Stimulated activated naive CD8-positive, alpha-beta T cell treated with anti-CD3 and anti-CD28 coated beads, Interleukin-15, amount 100 ng/mL, for 72 hours (primary cell): ENCODE measurements at regions not wholly inside any gene's neighbourhood (a gene's known extent, or its start where the extent isn't known, plus 50 kb on each side); places are given as distances from the start of the nearest gene placed in this dataset.
"Not testable (repeated sequence)": the region's sequence is repeated elsewhere in the genome, so short reads cannot be mapped to it uniquely, and the experiment has no call there.

ENCODE experiments used
- ATAC-seq: fragments of 150-1000 bp; cut with Tn5 transposase; 2 replicates; pipeline ENCODE4 v1.10.0; 2021; ENCODE audit warnings: mild to moderate bottlenecking, moderate library complexity
- DNase-seq, 2 donors: peaks; one replicate each; pipeline ENCODE4 v3.0.0; 2021 to 2022
- H3K27ac Mint-ChIP-seq, 2 donors: one replicate each; pipeline ENCODE4 v1.8.0; 2022; ENCODE audit warnings: mild to moderate bottlenecking in 2 of 2, mixed read lengths in 2 of 2, moderate library complexity in 2 of 2
- H3K27me3 Mint-ChIP-seq: one replicate; pipeline ENCODE4 v1.8.0; 2022; ENCODE audit warnings: mixed read lengths
- H3K4me1 Mint-ChIP-seq: one replicate; pipeline ENCODE4 v1.8.0; 2022; ENCODE audit warnings: mild to moderate bottlenecking, mixed read lengths
- H3K4me3 Mint-ChIP-seq, 2 donors: one replicate each; pipeline ENCODE4 v1.8.0; 2022; ENCODE audit warnings: mild to moderate bottlenecking in 2 of 2, mixed read lengths in 2 of 2, moderate library complexity in 1 of 2
- H3K9me3 Mint-ChIP-seq, 2 donors: one replicate each; pipeline ENCODE4 v1.8.0; 2022; ENCODE audit warnings: mixed read lengths in 2 of 2

GRCh38 chr2:107545851-107546250 lies 280.8 kb upstream of the RGPD4 start:
- H3K27ac Mint-ChIP-seq, result no peak overlapping the region
- H3K9me3 Mint-ChIP-seq, result no peaks in the 10 kb centered on the region
- DNase-seq, result no peak
- ATAC-seq, result no peak
- no peaks in the 10 kb centered on the region for H3K27me3 Mint-ChIP-seq
- H3K4me3 Mint-ChIP-seq, result no peak overlapping the region
- H3K4me1 Mint-ChIP-seq, result no peaks in the 10 kb centered on the region

GRCh38 chr2:107548216-107548615 lies 278.5 kb upstream of the RGPD4 start:
- no peak for ATAC-seq
- Mint-ChIP-seq H3K27me3 (no peaks in the 10 kb centered on the region), H3K4me3 (no peak overlapping the region)

GRCh38 chr2:107553046-107553445 lies 273.6 kb upstream of the RGPD4 start:
- no peak overlapping the region for H3K27ac Mint-ChIP-seq
- DNase-seq (no peak), ATAC-seq (no peak)
- H3K4me3 Mint-ChIP-seq, result no peak overlapping the region
- H3K9me3 Mint-ChIP-seq, result peaks cover 10 to 22% of the 10 kb centered on the region in 2 donors
- H3K4me1 Mint-ChIP-seq, result no peaks in the 10 kb centered on the region
- H3K27me3 Mint-ChIP-seq, result no peaks in the 10 kb centered on the region

More at GRCh38 chr2:107548216-107548615, 278.5 kb upstream of the RGPD4 start:
- Mint-ChIP-seq H3K9me3 (no peaks in the 10 kb centered on the region), H3K4me1 (no peaks in the 10 kb centered on the region), H3K27ac (no peak overlapping the region)
- DNase-seq, result no peak

- DNase-seq (no peak), ATAC-seq (no peak)
- peaks cover 10 to 25% of the 10 kb centered on the region in 2 donors for H3K9me3 Mint-ChIP-seq
- H3K4me3 Mint-ChIP-seq, result no peak overlapping the region
- H3K27me3 Mint-ChIP-seq, result no peaks in the 10 kb centered on the region
- no peaks in the 10 kb centered on the region for H3K4me1 Mint-ChIP-seq
- H3K27ac Mint-ChIP-seq, result no peak overlapping the region
These were observed 273.2 kb upstream of the RGPD4 start for GRCh38 chr2:107553539-107553938.

- no peak overlapping the region for H3K4me3 Mint-ChIP-seq
- peaks cover 10 to 34% of the 10 kb centered on the region in 2 donors for H3K9me3 Mint-ChIP-seq
- ATAC-seq, result no peak
These were observed 270.6 kb upstream of the RGPD4 start for GRCh38 chr2:107556038-107556627.

GRCh38 chr2:107558295-107558694 lies 268.4 kb upstream of the RGPD4 start:
- ATAC-seq, result no peak
- no peaks in the 10 kb centered on the region for H3K4me1 Mint-ChIP-seq
- H3K9me3 Mint-ChIP-seq, result peaks cover 10 to 34% of the 10 kb centered on the region in 2 donors
- no peaks in the 10 kb centered on the region for H3K27me3 Mint-ChIP-seq
- no peak for DNase-seq
- no peak overlapping the region for H3K27ac Mint-ChIP-seq
- H3K4me3 Mint-ChIP-seq, result no peak overlapping the region

More at GRCh38 chr2:107556038-107556627, 270.6 kb upstream of the RGPD4 start:
- Mint-ChIP-seq H3K27me3 (no peaks in the 10 kb centered on the region), H3K4me1 (no peaks in the 10 kb centered on the region), H3K27ac (no peak overlapping the region)
- DNase-seq, result no peak

GRCh38 chr2:107569496-107569895 lies 257.2 kb upstream of the RGPD4 start:
- no peak overlapping the region for H3K27ac Mint-ChIP-seq
- peaks cover 0 to 7% of the 10 kb centered on the region in 2 donors for H3K9me3 Mint-ChIP-seq
- no peak overlapping the region for H3K4me3 Mint-ChIP-seq
- no peaks in the 10 kb centered on the region for H3K4me1 Mint-ChIP-seq
- H3K27me3 Mint-ChIP-seq, result no peaks in the 10 kb centered on the region
- DNase-seq (no peak), ATAC-seq (no peak)

- ATAC-seq (no peak), DNase-seq (no peak)
- H3K4me3 Mint-ChIP-seq, result no peak overlapping the region
- H3K9me3 Mint-ChIP-seq, result peaks cover 0 to 7% of the 10 kb centered on the region in 2 donors
- H3K4me1 Mint-ChIP-seq, result no peaks in the 10 kb centered on the region
- no peaks in the 10 kb centered on the region for H3K27me3 Mint-ChIP-seq
- H3K27ac Mint-ChIP-seq, result no peak overlapping the region
These were observed 255.8 kb upstream of the RGPD4 start for GRCh38 chr2:107570876-107571275.

- not testable (repeated sequence) for H3K9me3 Mint-ChIP-seq, H3K27ac Mint-ChIP-seq
These were observed 253.8 kb upstream of the RGPD4 start for GRCh38 chr2:107572890-107573289.

GRCh38 chr2:107576991-107577390 lies 249.7 kb upstream of the RGPD4 start:
- no peak for ATAC-seq
- peaks cover 0 to 7% of the 10 kb centered on the region in 2 donors for H3K9me3 Mint-ChIP-seq

More at GRCh38 chr2:107572890-107573289, 253.8 kb upstream of the RGPD4 start:
- not testable (repeated sequence) for DNase-seq, ATAC-seq, H3K4me1 Mint-ChIP-seq, H3K27me3 Mint-ChIP-seq, H3K4me3 Mint-ChIP-seq

GRCh38 chr2:107582487-107582886 lies 244.2 kb upstream of the RGPD4 start:
- ATAC-seq (no peak), DNase-seq (no peak)
- Mint-ChIP-seq H3K27ac (no peak overlapping the region), H3K9me3 (peaks cover 8 to 24% of the 10 kb centered on the region in 2 donors), H3K4me1 (no peaks in the 10 kb centered on the region), H3K27me3 (no peaks in the 10 kb centered on the region), H3K4me3 (no peak overlapping the region)

More at GRCh38 chr2:107576991-107577390, 249.7 kb upstream of the RGPD4 start:
- Mint-ChIP-seq H3K4me1 (no peaks in the 10 kb centered on the region), H3K4me3 (no peak overlapping the region), H3K27me3 (no peaks in the 10 kb centered on the region), H3K27ac (no peak overlapping the region)
- no peak for DNase-seq

GRCh38 chr2:107584577-107584976 lies 242.1 kb upstream of the RGPD4 start:
- Mint-ChIP-seq H3K4me1 (no peaks in the 10 kb centered on the region), H3K9me3 (peaks cover 8 to 24% of the 10 kb centered on the region in 2 donors), H3K27me3 (no peaks in the 10 kb centered on the region), H3K4me3 (no peak overlapping the region), H3K27ac (no peak overlapping the region)
- DNase-seq (no peak), ATAC-seq (no peak)

GRCh38 chr2:107585851-107586250 lies 240.8 kb upstream of the RGPD4 start:
- no peak for DNase-seq
- Mint-ChIP-seq H3K4me1 (no peaks in the 10 kb centered on the region), H3K9me3 (peaks cover 8 to 24% of the 10 kb centered on the region in 2 donors), H3K27ac (no peak overlapping the region), H3K27me3 (no peaks in the 10 kb centered on the region), H3K4me3 (no peak overlapping the region)
- no peak for ATAC-seq

- Mint-ChIP-seq H3K4me3 (no peak overlapping the region), H3K4me1 (no peaks in the 10 kb centered on the region), H3K27ac (no peak overlapping the region), H3K9me3 (peaks cover 0 to 28% of the 10 kb centered on the region in 2 donors), H3K27me3 (no peaks in the 10 kb centered on the region)
- DNase-seq (no peak), ATAC-seq (no peak)
These were observed 238.5 kb upstream of the RGPD4 start for GRCh38 chr2:107588181-107588580.

GRCh38 chr2:107589079-107589491 lies 237.6 kb upstream of the RGPD4 start:
- Mint-ChIP-seq H3K4me3 (no peak overlapping the region), H3K27me3 (no peaks in the 10 kb centered on the region), H3K27ac (no peak overlapping the region), H3K9me3 (peaks cover 0 to 25% of the 10 kb centered on the region in 2 donors), H3K4me1 (no peaks in the 10 kb centered on the region)
- DNase-seq, result no peak
- ATAC-seq, result no peak

- DNase-seq, result no peak
- Mint-ChIP-seq H3K4me3 (no peak overlapping the region), H3K27me3 (no peaks in the 10 kb centered on the region), H3K27ac (no peak overlapping the region), H3K9me3 (peaks cover 0 to 17% of the 10 kb centered on the region in 2 donors), H3K4me1 (no peaks in the 10 kb centered on the region)
- no peak for ATAC-seq
These were observed 235.0 kb upstream of the RGPD4 start for GRCh38 chr2:107591561-107592279.
